ENCODE measurements at regions not wholly inside any gene's neighbourhood (a gene's known extent, or its start where the extent isn't known, plus 50 kb on each side); places are given as distances from the start of the nearest gene placed in this dataset.

GRCh38 chr15:61756071-61756820 lies 304.0 kb downstream of the VPS13C start:
- Mint-ChIP-seq H3K27ac (no peak overlapping the region), H3K36me3 (no peaks in the 10 kb centered on the region), H3K9me3 (no peaks in the 10 kb centered on the region), H3K27me3 (peaks cover 9 to 49% (median 15%) of the 10 kb centered on the region in 5 donors), H3K4me1 (no peaks in the 10 kb centered on the region), H3K4me3 (no peak overlapping the region)
- POLR2A ChIA-PET, result no interaction called here
- DNase-seq, result no peak
- ATAC-seq, result no peak

DNA sequence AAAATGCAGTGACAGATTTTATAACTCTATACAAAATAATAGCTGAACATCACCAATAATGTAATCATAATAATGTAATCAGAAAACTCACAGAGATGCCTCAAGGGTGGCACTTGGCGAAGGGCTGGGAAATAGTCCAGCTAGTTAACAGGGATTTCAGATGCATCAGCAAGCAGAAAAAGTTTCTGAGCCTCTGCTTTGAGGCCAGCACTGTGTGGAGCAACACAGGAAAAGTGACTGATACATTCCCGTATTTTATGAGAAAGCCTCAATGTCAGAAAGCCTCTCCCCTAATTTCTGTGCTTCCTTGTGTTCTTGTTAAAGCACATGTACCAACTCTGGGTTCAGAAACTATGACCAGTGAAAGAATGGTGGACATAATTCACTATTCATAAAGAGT lies 304.8 kb downstream of the VPS13C start:
- no peaks in the 10 kb centered on the region for H3K36me3 Mint-ChIP-seq
- no peak overlapping the region for H3K27ac Mint-ChIP-seq
- H3K27me3 Mint-ChIP-seq, result peaks cover 7 to 41% (median 11%) of the 10 kb centered on the region in 5 donors
- ATAC-seq, result no peak
- DNase-seq, result no peak
- no peaks in the 10 kb centered on the region for H3K4me1 Mint-ChIP-seq
- H3K9me3 Mint-ChIP-seq, result no peaks in the 10 kb centered on the region
- no peak overlapping the region for H3K4me3 Mint-ChIP-seq
- POLR2A ChIA-PET, result no interaction called here

- POLR2A ChIA-PET, result no interaction called here
- Mint-ChIP-seq H3K27ac (no peak overlapping the region), H3K9me3 (no peaks in the 10 kb centered on the region), H3K4me3 (no peak overlapping the region), H3K27me3 (peaks cover 0 to 24% (median 7%) of the 10 kb centered on the region in 5 donors), H3K4me1 (no peaks in the 10 kb centered on the region), H3K36me3 (no peaks in the 10 kb centered on the region)
- DNase-seq (no peak), ATAC-seq (no peak)
These were observed 307.1 kb downstream of the VPS13C start for GRCh38 chr15:61753018-61753710.

- no peaks in the 10 kb centered on the region for H3K9me3 Mint-ChIP-seq
- ATAC-seq, result no peak
- H3K4me3 Mint-ChIP-seq, result no peak overlapping the region
- peaks cover 0 to 18% (median 4%) of the 10 kb centered on the region in 5 donors for H3K27me3 Mint-ChIP-seq
- H3K36me3 Mint-ChIP-seq, result no peaks in the 10 kb centered on the region
- POLR2A ChIA-PET, result no interaction called here
- no peaks in the 10 kb centered on the region for H3K4me1 Mint-ChIP-seq
- DNase-seq, result no peak
- H3K27ac Mint-ChIP-seq, result no peak overlapping the region
These were observed 308.2 kb downstream of the VPS13C start for GRCh38 chr15:61752001-61752400.

DNA sequence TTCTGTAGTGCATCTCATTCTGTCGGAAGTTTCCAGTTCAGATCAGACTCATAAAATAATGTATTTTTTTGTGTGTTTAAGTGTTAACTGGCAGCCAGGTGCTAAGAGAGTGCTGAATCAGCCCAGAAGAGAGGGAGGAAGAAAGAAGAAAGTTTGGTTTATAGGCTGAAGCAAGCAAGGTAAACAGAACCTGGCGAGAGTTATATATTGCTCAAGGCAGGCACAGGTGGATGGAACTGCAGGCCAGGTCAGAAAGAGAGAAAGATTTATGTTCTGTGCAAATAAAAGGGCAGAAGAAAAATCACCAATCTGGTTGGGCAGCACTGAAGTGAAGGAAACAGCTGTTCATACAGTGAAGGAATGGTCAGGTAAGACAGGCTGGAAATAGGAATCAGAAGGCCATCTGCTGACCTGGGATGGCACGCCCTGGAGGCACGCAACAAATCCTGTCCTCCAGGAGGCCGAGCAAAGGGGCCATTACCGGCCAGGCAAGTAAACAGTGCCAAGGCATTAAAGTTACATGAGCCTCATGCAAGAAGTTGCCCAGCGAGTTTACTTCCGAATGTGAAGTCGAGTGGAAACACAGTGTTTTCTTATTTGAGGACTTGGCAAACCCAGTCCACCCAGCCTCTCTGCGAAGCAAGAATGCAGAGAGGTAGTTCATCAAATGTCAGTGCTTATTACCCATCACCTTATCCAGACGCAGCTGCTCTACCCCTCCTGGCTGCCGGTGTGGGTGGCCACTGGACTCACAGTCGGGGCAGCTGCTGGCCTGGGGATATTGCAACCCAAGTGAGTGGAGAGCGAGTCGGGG lies 309.8 kb downstream of the VPS13C start:
- DNase-seq (no peak), ATAC-seq (no peak)
- H3K36me3 Mint-ChIP-seq, result no peaks in the 10 kb centered on the region
- H3K4me1 Mint-ChIP-seq, result no peaks in the 10 kb centered on the region
- H3K9me3 Mint-ChIP-seq, result no peaks in the 10 kb centered on the region
- H3K27ac Mint-ChIP-seq, result no peak overlapping the region
- POLR2A ChIA-PET, result no interaction called here
- no peak overlapping the region for H3K4me3 Mint-ChIP-seq
- H3K27me3 Mint-ChIP-seq, result peaks cover under 1 to 17% (median 2%) of the 10 kb centered on the region in 5 donors

DNA sequence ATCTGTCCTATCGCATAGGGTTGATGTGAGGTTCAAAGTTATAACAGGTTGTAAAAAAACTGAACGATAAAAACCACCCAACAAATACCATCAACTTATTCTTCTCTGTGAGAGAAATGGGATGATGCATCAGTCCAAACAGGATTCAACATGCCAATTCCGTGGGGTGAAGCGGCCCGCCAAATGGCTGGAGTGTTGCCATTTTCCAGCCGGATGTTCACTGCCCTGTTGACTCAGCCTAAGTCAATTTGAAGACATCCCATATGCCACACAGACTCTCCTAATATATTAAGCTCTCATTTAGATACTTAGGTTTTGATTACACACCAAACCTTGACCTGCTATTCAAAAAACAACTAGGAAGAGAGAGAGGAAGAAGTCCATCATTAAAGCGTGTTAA lies 311.1 kb downstream of the VPS13C start:
- no peak for DNase-seq
- POLR2A ChIA-PET, result no interaction called here
- Mint-ChIP-seq H3K4me3 (no peak overlapping the region), H3K27ac (no peak overlapping the region), H3K4me1 (no peaks in the 10 kb centered on the region), H3K9me3 (no peaks in the 10 kb centered on the region), H3K36me3 (no peaks in the 10 kb centered on the region), H3K27me3 (peaks cover 7 to 19% (median 13%) of the 10 kb centered on the region in 5 donors)
- ATAC-seq, result no peak

DNA sequence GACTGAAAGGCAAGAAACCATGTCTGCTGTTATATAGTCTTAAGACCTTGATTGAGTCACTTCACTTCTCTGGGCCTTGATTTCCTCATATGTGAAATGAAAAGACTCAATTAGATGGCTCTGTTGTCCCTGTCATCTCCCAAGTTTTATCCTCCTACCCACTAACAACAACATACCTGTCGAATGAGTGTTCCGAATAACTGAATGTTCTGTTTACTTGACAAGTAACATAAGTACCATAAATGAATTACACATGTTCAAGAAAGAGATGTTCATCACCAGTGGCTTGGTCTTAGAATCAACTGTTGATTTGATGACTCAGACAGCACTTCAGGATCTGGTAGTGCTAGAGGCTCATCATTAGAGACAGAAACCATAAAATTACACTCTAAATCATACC lies 311.7 kb downstream of the VPS13C start:
- Mint-ChIP-seq H3K27ac (no peak overlapping the region), H3K4me3 (no peak overlapping the region), H3K4me1 (no peaks in the 10 kb centered on the region), H3K9me3 (no peaks in the 10 kb centered on the region), H3K27me3 (peaks cover 7 to 21% (median 13%) of the 10 kb centered on the region in 5 donors), H3K36me3 (no peaks in the 10 kb centered on the region)
- DNase-seq, result no peak
- POLR2A ChIA-PET, result no interaction called here
- ATAC-seq, result no peak

- H3K36me3 Mint-ChIP-seq, result no peaks in the 10 kb centered on the region
- no peak overlapping the region for H3K27ac Mint-ChIP-seq
- POLR2A ChIA-PET, result no interaction called here
- no peaks in the 10 kb centered on the region for H3K4me1 Mint-ChIP-seq
- no peak for DNase-seq
- H3K9me3 Mint-ChIP-seq, result no peaks in the 10 kb centered on the region
- ATAC-seq, result no peak
- H3K27me3 Mint-ChIP-seq, result peaks cover 7 to 27% (median 13%) of the 10 kb centered on the region in 5 donors
- H3K4me3 Mint-ChIP-seq, result no peak overlapping the region
These were observed 313.7 kb downstream of the VPS13C start for GRCh38 chr15:61746589-61746988.

DNA sequence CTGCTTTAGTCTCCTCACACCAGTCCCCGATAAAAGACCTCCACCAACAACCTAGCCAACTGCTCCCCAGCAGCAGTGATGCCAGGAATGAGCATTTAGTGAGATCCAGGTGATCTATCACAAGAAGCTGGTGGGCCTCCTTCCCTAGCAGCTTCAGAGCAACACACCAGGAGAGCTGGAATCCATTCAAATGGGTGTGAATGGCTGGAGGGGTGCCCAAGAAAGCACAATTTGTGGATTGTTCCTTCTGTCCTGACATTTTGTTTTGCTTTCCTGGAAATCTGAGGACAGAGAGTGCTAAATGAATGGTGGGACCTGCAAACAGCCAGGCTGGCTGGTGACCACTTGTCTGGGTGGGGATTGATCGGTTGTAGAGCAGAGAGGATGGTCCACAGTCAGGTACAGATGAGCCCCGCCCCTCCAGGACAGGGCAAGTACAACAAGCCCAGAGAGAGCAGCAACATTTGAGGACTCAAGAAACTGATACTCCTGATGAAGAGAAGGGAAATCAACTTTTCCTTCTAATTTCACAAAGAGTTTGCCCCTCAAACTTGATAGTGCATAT lies 316.8 kb downstream of the VPS13C start:
- no peaks in the 10 kb centered on the region for H3K36me3 Mint-ChIP-seq
- DNase-seq (no peak), ATAC-seq (no peak)
- POLR2A ChIA-PET, result no interaction called here
- no peaks in the 10 kb centered on the region for H3K9me3 Mint-ChIP-seq
- no peak overlapping the region for H3K4me3 Mint-ChIP-seq
- H3K27me3 Mint-ChIP-seq, result peaks cover 7 to 27% (median 11%) of the 10 kb centered on the region in 5 donors
- no peak overlapping the region for H3K27ac Mint-ChIP-seq
- no peaks in the 10 kb centered on the region for H3K4me1 Mint-ChIP-seq

- ATAC-seq (no peak), DNase-seq (no peak)
- Mint-ChIP-seq H3K4me1 (no peaks in the 10 kb centered on the region), H3K9me3 (no peaks in the 10 kb centered on the region), H3K36me3 (no peaks in the 10 kb centered on the region), H3K27ac (no peak overlapping the region), H3K4me3 (no peak overlapping the region), H3K27me3 (peaks cover 7 to 27% (median 11%) of the 10 kb centered on the region in 5 donors)
- POLR2A ChIA-PET, result no interaction called here
These were observed 317.7 kb downstream of the VPS13C start for GRCh38 chr15:61742591-61742990.

DNA sequence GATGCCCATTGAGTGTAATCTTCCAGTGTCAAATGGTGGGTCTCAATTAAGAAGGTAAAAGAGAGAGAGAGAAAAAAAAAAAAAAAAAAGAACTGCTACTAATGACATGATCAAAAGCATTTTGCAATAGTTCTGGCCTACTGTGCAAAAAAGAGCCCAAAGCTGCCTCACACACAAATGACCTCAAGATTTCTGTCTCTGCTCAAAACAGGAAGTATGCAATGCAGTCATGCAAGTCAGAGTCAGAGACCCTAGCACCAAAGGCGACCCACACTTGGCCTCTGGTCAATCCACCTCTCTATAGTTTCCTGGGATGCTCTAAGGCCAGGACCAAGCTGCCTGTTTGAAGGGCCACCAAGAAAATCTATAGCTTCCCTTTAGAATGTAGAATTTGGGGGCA lies 323.5 kb downstream of the VPS13C start:
- POLR2A ChIA-PET, result no interaction called here
- Mint-ChIP-seq H3K27ac (no peak overlapping the region), H3K36me3 (no peaks in the 10 kb centered on the region), H3K4me1 (peaks cover 0 to 3% (median 0%) of the 10 kb centered on the region in 4 donors), H3K27me3 (peaks cover 0 to 1% (median 0%) of the 10 kb centered on the region in 5 donors), H3K9me3 (no peaks in the 10 kb centered on the region), H3K4me3 (no peak overlapping the region)
- DNase-seq (no peak), ATAC-seq (no peak)

DNA sequence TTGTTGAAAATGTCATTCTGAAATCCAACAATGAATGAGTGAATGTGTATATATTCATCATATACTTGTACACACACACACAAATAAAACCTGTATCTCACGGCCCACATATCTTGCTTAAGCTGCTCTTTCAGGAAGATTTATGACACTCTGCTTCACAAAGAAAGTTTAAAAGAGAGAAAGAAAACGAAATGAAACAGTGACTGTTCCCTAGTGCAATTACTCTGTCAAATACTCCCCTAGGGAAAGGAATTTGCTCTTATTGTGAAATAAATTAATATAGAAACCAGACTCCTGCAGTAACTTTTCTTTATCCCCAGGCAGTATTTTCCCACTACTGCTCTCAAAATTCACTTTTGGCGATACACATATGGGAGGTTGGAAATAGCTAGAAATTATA lies 329.1 kb downstream of the VPS13C start:
- no peaks in the 10 kb centered on the region for H3K9me3 Mint-ChIP-seq
- DNase-seq, result no peak

GRCh38 chr15:61729646-61730045 lies 330.6 kb downstream of the VPS13C start:
- Mint-ChIP-seq H3K27ac (no peak overlapping the region), H3K36me3 (no peaks in the 10 kb centered on the region), H3K27me3 (peaks cover 4 to 34% (median 10%) of the 10 kb centered on the region in 5 donors), H3K4me1 (peaks cover 0 to 3% (median 0%) of the 10 kb centered on the region in 4 donors), H3K9me3 (no peaks in the 10 kb centered on the region), H3K4me3 (no peak overlapping the region)
- DNase-seq (no peak), ATAC-seq (no peak)
- POLR2A ChIA-PET, result no interaction called here

More for the DNA sequence above, 329.1 kb downstream of the VPS13C start:
- Mint-ChIP-seq H3K27me3 (peaks cover 2 to 24% (median 8%) of the 10 kb centered on the region in 5 donors), H3K27ac (no peak overlapping the region), H3K4me3 (no peak overlapping the region), H3K36me3 (no peaks in the 10 kb centered on the region), H3K4me1 (peaks cover 0 to 3% (median 0%) of the 10 kb centered on the region in 4 donors)
- ATAC-seq, result no peak
- POLR2A ChIA-PET, result no interaction called here

Data from naive thymus-derived CD8-positive, alpha-beta T cell (primary cell).